HG02885 (cell line): ENCODE measurements at regions not wholly inside any gene's neighbourhood (a gene's known extent, or its start where the extent isn't known, plus 50 kb on each side); places are given as distances from the start of the nearest gene placed in this dataset.
"Not testable (repeated sequence)": the region's sequence is repeated elsewhere in the genome, so short reads cannot be mapped to it uniquely, and the experiment has no call there.

ENCODE experiments used
- ATAC-seq: cut with Tn5 transposase; IDR thresholded peaks from one replicate; pipeline ENCODE4 v1.9.1; 2021; ENCODE audit warnings: mild to moderate bottlenecking; ENCODE audit not compliant: unreplicated experiment, poor library complexity

DNA sequence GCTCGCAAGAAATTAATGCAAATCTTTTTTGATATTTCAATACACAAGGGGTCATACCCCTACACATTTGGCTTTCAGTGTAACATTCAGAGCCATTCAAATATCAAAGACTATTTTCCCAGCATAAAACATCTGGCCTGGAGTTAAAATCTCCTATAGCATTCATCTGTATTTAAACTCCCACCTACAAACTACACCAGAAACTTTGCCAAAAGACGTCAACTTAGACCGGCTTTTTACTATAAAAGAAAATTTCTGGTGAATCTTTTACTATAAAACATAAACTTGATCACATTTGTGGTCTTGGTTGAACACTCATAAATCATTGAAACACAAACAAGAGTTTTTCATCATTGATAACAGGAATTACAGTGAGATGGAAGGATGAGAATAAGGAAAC, 473.3 kb upstream of the DCN start:
- no peak for ATAC-seq

GRCh38 chr12:91654087-91654486, 471.5 kb upstream of the DCN start:
- no peak for ATAC-seq

- no peak for ATAC-seq
Measured at GRCh38 chr12:91651728-91652127, 469.1 kb upstream of the DCN start.

GRCh38 chr12:91643763-91644162, 461.1 kb upstream of the DCN start:
- ATAC-seq = no peak

GRCh38 chr12:91640021-91640420, 457.4 kb upstream of the DCN start:
- no peak for ATAC-seq

GRCh38 chr12:91639327-91639726, 456.7 kb upstream of the DCN start:
- no peak for ATAC-seq

DNA sequence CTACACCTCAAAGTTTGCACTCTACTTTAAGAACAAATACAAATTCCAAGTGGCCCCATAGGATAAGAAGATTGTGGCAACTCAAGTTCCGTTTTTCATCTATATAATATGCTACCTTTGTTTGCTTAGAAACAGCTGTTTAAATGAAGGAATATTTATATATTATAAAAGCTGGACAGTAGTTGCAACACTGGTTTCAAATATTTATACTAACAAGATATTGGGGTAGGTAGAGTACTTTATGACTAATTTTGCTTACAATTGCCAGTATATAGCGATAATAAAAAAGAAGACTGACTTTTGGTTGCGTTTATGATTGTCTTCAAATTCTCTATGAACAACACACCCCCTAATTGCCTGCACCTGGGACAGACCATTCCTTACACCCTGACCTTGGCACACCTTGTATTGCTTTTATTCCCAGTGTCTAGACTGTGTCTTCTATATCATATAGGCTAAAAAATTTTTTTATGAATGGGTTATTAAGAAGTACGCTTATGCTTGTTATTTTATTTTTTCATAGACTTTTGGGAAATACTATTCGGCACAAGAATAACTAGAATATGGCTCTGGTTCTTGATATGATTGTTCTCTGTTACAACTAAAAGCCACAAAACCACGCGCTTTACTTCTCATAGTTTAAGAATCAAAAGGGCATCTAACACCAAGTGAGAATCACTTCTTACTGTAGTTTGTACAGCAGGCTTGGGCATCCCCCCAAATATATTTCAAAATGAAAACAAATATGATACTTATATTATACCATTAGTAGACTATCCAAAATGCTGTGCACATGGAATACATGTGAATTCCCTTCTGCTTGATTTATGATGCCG, 455.4 kb upstream of the DCN start:
- no peak for ATAC-seq

GRCh38 chr12:91636721-91637120, 454.1 kb upstream of the DCN start:
- ATAC-seq = no peak

DNA sequence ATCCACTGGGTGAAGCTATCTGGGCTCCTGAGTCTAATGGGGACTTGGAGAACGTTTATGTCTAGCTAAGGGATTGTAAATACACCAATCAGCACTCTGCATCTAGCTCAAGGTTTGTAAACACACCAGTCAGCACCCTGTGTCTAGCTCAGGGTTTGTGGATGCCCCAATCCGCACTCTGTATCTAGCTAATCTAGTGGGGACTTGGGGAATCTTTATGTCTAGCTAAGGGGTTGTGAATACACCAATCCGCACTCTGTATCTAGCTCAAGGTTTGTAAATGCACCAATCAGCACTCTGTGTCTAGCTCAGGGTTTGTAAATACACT, 451.7 kb upstream of the DCN start:
- ATAC-seq = not testable (repeated sequence)

GRCh38 chr12:91633734-91634357, 451.2 kb upstream of the DCN start:
- ATAC-seq = no peak

DNA sequence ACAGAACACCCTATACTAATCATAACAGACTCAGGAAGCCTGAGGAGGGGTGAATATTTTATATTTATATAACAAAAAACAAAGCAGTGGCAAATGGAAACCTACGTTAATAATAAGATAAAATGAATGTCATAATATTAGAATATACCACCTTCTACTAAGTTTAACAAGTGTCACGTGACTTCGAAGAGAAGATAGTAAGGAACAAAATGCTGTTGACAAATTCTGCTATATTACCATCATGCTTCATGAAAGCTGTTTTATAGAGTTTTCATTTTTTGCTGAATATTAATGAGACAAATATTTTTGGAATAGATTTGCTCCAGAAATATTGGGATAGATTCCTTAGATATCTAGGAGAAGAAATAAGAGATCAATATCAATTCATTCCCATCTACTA, 450.6 kb upstream of the DCN start:
- no peak for ATAC-seq

- ATAC-seq = no peak
Measured at GRCh38 chr12:91632042-91632786, 449.6 kb upstream of the DCN start.

DNA sequence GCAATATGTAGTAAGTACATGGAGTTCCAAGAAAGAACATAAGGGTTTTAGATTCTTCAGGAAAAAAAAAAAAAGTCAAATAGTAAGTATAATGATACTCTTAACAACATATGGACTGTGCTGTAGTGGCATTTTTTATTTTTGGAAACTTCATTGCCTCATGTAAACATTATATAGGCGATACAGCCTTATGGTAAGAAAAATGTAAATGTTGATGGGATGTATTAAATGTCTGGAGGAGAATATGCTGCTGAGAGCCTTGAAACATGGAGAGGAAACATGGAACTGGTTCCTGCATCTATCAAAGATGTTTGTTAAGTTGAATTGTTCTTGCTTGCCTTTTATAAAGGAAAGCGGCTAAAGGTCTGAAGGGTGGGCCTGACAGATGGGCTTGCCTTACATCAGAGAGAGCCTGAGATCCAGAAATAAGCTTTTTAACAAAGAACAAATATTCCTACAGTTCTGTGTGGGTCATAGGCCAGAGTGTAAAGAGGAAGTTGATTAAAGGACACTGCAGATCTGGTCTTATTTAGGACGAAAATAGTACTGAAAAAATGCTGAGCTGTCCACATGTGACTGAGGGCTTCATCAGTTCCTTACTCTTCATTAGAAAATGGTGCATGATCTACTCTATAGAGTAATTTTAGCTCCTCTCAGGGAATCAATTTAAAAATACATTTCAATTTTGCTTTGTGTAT, 448.1 kb upstream of the DCN start:
- ATAC-seq = no peak

DNA sequence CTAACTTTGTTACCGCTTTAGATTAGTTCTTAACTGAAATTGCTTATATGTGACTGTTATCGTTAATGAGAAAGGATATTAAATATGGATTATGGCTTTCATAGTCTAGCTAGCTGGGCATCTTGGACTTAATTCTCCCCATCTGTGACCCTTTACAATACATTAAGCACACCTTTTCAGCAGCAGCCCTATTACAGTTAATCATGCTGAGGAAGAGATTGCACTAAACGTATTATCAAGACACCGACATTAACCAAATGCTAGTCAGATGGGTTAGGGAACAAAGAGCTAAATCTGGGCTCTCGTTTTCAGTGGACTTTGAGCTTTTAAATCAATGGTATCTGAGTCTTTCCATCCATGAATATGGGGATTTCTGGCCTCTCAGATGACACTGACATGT, 447.5 kb upstream of the DCN start:
- ATAC-seq = no peak

GRCh38 chr12:91629440-91629839, 446.8 kb upstream of the DCN start:
- ATAC-seq = no peak

GRCh38 chr12:91628656-91629055, 446.0 kb upstream of the DCN start:
- ATAC-seq = no peak

DNA sequence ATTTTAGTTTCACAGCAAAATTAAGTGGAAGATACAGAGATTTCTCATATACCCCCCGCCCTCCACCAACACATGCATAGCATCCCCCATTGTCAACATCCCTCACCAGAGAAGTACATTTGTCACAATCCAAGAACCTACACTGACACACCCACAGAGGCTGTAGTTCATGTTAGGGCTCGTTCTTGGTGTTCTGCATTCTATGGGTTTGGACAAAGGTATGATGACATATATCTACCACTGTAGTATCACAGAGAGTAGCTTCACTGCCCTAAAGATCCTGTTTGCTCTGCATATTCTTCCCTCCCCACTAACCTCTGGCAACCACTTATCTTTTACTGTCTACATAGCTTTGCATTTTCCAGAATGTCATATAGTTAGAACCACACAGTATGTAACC, 444.6 kb upstream of the DCN start:
- ATAC-seq = no peak

DNA sequence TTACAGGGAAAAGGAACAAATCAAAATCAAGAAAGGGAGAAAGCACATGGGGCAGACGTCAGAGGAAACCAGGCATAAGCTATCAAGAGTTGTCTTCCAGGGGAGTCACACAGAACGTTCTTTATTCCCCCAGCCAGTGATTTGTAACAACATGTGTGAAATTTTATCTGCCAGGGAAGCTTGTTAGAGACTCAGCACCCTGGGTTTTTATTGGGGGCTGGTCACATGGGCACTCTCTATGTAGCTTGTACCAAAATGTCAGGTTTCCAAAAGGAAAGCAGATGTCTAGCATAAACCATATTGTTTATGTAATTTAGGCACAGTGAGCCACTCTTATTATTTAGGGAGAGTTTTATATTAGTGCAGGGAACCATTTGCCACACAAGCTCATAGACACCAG, 440.4 kb upstream of the DCN start:
- no peak for ATAC-seq

DNA sequence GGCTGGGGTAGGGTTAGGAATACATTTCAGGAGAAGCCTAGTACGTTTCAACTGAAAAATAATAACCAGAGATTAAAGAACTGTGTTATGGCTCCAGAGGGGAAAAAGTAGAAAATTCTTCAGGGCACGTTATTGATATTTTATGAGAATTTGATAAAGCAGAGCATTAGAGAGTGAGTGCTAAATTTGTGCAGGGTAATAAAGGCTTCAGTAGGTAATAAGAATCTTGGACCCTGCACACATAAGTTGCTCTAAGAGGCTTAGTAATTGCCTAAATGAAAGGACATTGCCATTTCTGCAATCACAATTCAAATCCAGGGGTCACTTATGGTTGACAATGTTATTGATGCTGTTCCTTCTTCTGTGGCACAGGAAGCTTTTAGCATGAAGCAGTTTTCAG, 439.4 kb upstream of the DCN start:
- no peak for ATAC-seq

DNA sequence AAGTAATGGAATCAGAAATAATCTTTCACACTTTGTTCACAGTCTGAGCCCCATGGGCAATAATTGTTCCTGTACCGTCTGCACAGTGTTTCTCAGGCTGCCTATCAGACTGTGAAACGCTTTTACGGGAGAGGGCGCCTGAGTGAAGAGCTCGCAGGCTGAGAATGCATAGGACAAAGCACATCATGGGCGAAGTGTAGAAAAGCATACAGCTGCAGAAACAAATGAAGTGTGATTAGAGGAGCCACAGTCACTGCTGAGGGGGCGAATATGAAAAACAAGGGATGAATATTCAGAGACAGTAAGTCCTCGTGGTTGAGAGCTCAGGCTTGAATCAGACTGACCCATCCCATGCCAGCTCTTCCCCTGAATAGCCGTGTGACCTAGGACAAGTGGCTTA, 438.4 kb upstream of the DCN start:
- ATAC-seq = no peak

- no peak for ATAC-seq
Measured at GRCh38 chr12:91620422-91620821, 437.8 kb upstream of the DCN start.
